WTC11 (cell line): ENCODE measurements at regions not wholly inside any gene's neighbourhood (a gene's known extent, or its start where the extent isn't known, plus 50 kb on each side); places are given as distances from the start of the nearest gene placed in this dataset.

Experiments
- ATAC-seq: fragments of 200-7000 bp; cut with Tn5 transposase; 2 replicates; pipeline ENCODE4 v1.10.0; 2021; ENCODE audit warnings: mild to moderate bottlenecking, moderate library complexity
- CTCF ChIA-PET: fragments of 300-600 bp; sonication (Branson Sonifier 250); formaldehyde crosslinking; loops from one replicate; lab custom pipeline; 2021; ENCODE audit warnings: antibody characterized with exemption; lab: Charles Lee
- POLR2A ChIA-PET: fragments of 350-600 bp; sonication (Branson Sonifier 250); formaldehyde crosslinking; loops from one replicate; lab custom pipeline; 2021; ENCODE audit warnings: antibody characterized with exemption; lab: Charles Lee
- DNase-seq: peaks from one replicate; pipeline ENCODE4 v3.0.0; 2021; ENCODE audit warnings: low spot score
- H3K27ac Mint-ChIP-seq: 2 replicates; pipeline ENCODE4 v1.8.0; 2021; ENCODE audit warnings: mixed read lengths
- H3K27me3 Mint-ChIP-seq: 2 replicates; pipeline ENCODE4 v1.8.0; 2021; ENCODE audit warnings: low read depth, mild to moderate bottlenecking, moderate library complexity, mixed read lengths
- H3K36me3 Mint-ChIP-seq: 2 replicates; pipeline ENCODE4 v1.8.0; 2021; ENCODE audit warnings: mixed read lengths
- H3K4me1 Mint-ChIP-seq: 2 replicates; pipeline ENCODE4 v1.8.0; 2022; ENCODE audit warnings: mixed read lengths
- H3K4me3 Mint-ChIP-seq: 2 replicates; pipeline ENCODE4 v1.8.0; 2021; ENCODE audit warnings: mild to moderate bottlenecking, moderate library complexity, mixed read lengths
- H3K9me3 Mint-ChIP-seq: 2 replicates; pipeline ENCODE4 v1.8.0; 2021; ENCODE audit warnings: mixed read lengths
- AFF4 ChIP-seq: sonication (generic); formaldehyde crosslinking; IDR thresholded peaks from 2 replicates; pipeline ENCODE4 v1.8.1; 2023; ENCODE audit warnings: mild to moderate bottlenecking, missing genetic modification reagents, borderline replicate concordance
- ATF1 ChIP-seq: sonication (generic); formaldehyde crosslinking; IDR thresholded peaks from 2 replicates; pipeline ENCODE4 v1.8.1; 2023; ENCODE audit warnings: mild to moderate bottlenecking, moderate library complexity, missing genetic modification reagents
- ATF3 ChIP-seq: sonication (generic); formaldehyde crosslinking; conservative IDR thresholded peaks from 2 replicates; pipeline ENCODE4 v1.8.1; 2022; ENCODE audit warnings: mild to moderate bottlenecking, missing genetic modification reagents
- ATF6 ChIP-seq: sonication (generic); formaldehyde crosslinking; IDR thresholded peaks from 2 replicates; pipeline ENCODE4 v1.8.1; 2023; ENCODE audit warnings: mild to moderate bottlenecking, missing genetic modification reagents
- CREB1 ChIP-seq: sonication (generic); formaldehyde crosslinking; IDR thresholded peaks from 2 replicates; pipeline ENCODE4 v1.8.0; 2023; ENCODE audit warnings: mild to moderate bottlenecking, missing genetic modification reagents
- ELF4 ChIP-seq: sonication (generic); formaldehyde crosslinking; IDR thresholded peaks from 2 replicates; pipeline ENCODE4 v1.8.1; 2022; ENCODE audit warnings: low read depth, mild to moderate bottlenecking, moderate library complexity, missing genetic modification reagents
- ESRRA ChIP-seq: sonication (generic); formaldehyde crosslinking; IDR thresholded peaks from 2 replicates; pipeline ENCODE4 v1.8.1; 2022; ENCODE audit warnings: mild to moderate bottlenecking, missing genetic modification reagents, borderline replicate concordance
- KAT7 ChIP-seq: sonication (generic); formaldehyde crosslinking; IDR thresholded peaks from 2 replicates; pipeline ENCODE4 v1.8.1; 2023; ENCODE audit warnings: missing genetic modification reagents, mild to moderate bottlenecking, borderline replicate concordance
- MAX ChIP-seq: sonication (generic); formaldehyde crosslinking; IDR thresholded peaks from 2 replicates; pipeline ENCODE4 v1.8.0; 2022; ENCODE audit warnings: mild to moderate bottlenecking, missing genetic modification reagents
- TCF7 ChIP-seq: sonication (generic); formaldehyde crosslinking; IDR thresholded peaks from 2 replicates; pipeline ENCODE4 v1.8.0; 2022; ENCODE audit warnings: mild to moderate bottlenecking, low read depth, missing genetic modification reagents, moderate library complexity
- USF2 ChIP-seq: sonication (generic); formaldehyde crosslinking; IDR thresholded peaks from 2 replicates; pipeline ENCODE4 v1.8.1; 2023; ENCODE audit warnings: mild to moderate bottlenecking, missing genetic modification reagents, moderate library complexity
- ZNF121 ChIP-seq: sonication (generic); formaldehyde crosslinking; IDR thresholded peaks from 2 replicates; pipeline ENCODE4 v1.8.0; 2023; ENCODE audit warnings: missing genetic modification reagents
- ZNF263 ChIP-seq: sonication (generic); formaldehyde crosslinking; IDR thresholded peaks from 2 replicates; pipeline ENCODE4 v1.8.1; 2022; ENCODE audit warnings: low read depth, mild to moderate bottlenecking, moderate library complexity, missing genetic modification reagents
- ZNF532 ChIP-seq: fragments of 250-450 bp; sonication (Bioruptor Pico); IDR thresholded peaks from 2 replicates; pipeline ENCODE4 v1.9.0; 2021; ENCODE audit warnings: mild to moderate bottlenecking, borderline replicate concordance
- ZNF671 ChIP-seq: fragments of 250-450 bp; sonication (Bioruptor Pico); IDR thresholded peaks from 2 replicates; pipeline ENCODE4 v1.8.0; 2021; ENCODE audit warnings: mild to moderate bottlenecking
- TF ChIP-seq, protein P1 (sequence below): sonication (generic); formaldehyde crosslinking; IDR thresholded peaks from 2 replicates; pipeline ENCODE4 v1.8.1; 2022; ENCODE audit warnings: mild to moderate bottlenecking, missing genetic modification reagents, moderate library complexity, borderline replicate concordance
- TF ChIP-seq, protein P2 (sequence below): sonication (generic); formaldehyde crosslinking; IDR thresholded peaks from 2 replicates; pipeline ENCODE4 v1.8.1; 2022; ENCODE audit warnings: low read depth, missing genetic modification reagents, borderline replicate concordance

DNA sequence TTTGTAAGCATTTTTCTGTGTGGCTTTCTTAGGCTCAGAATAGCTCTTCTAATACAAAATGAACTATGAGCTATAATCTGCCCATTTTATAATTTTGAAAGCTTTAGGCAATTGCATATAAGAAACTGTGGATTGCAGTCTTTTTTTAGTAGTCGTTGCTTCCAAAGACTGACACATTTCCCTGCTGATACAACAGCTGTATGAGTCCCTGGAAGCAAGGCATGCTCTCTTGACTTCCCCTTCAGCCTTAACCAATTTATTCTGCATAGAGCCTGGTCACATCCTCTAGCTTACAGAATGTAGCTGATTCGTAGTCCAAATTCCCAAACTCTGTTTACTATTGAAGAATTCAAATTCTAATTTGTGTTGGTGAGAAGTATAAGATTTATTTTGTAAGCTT is 155.3 kb upstream of the EYA4 start:
- Mint-ChIP-seq H3K9me3 (no peaks in the 10 kb centered on the region), H3K36me3 (no peaks in the 10 kb centered on the region), H3K27me3 (no peaks in the 10 kb centered on the region), H3K4me3 (no peak overlapping the region), H3K27ac (no peak overlapping the region), H3K4me1 (peaks cover 7% of the 10 kb centered on the region)
- CTCF ChIA-PET: no interaction called here
- POLR2A ChIA-PET: no interaction called here
- TF ChIP-seq, protein P1, sequence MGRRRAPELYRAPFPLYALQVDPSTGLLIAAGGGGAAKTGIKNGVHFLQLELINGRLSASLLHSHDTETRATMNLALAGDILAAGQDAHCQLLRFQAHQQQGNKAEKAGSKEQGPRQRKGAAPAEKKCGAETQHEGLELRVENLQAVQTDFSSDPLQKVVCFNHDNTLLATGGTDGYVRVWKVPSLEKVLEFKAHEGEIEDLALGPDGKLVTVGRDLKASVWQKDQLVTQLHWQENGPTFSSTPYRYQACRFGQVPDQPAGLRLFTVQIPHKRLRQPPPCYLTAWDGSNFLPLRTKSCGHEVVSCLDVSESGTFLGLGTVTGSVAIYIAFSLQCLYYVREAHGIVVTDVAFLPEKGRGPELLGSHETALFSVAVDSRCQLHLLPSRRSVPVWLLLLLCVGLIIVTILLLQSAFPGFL (CRISPR knock-in tag): no peak
- no peak for TF ChIP-seq ESRRA (CRISPR knock-in tag)
- no peak for TF ChIP-seq ATF6 (CRISPR knock-in tag)
- TF ChIP-seq ELF4 (CRISPR knock-in tag): no peak
- no peak for DNase-seq
- ATAC-seq: no peak

- DNase-seq (no peak), ATAC-seq (peak; percentile 34; the same call in 1 of the 2 replicates)
- ChIA-PET CTCF (interaction anchor here (1.4 kb wide), 1 partner anchor 126 kb away, joined by 4 read pairs; no protein-coding TSS in a partner anchor), POLR2A (no interaction called here)
- no peaks in the 10 kb centered on the region for H3K36me3 Mint-ChIP-seq
- H3K27ac Mint-ChIP-seq: no peak overlapping the region
- TF ChIP-seq ZNF263: no peak
- no peak for TF ChIP-seq MAX (CRISPR knock-in tag)
- TF ChIP-seq AFF4 (CRISPR knock-in tag): no peak
- TF ChIP-seq ZNF671 (CRISPR knock-in tag): no peak
- TF ChIP-seq, protein P1 (CRISPR knock-in tag): no peak
- TF ChIP-seq, protein P2, sequence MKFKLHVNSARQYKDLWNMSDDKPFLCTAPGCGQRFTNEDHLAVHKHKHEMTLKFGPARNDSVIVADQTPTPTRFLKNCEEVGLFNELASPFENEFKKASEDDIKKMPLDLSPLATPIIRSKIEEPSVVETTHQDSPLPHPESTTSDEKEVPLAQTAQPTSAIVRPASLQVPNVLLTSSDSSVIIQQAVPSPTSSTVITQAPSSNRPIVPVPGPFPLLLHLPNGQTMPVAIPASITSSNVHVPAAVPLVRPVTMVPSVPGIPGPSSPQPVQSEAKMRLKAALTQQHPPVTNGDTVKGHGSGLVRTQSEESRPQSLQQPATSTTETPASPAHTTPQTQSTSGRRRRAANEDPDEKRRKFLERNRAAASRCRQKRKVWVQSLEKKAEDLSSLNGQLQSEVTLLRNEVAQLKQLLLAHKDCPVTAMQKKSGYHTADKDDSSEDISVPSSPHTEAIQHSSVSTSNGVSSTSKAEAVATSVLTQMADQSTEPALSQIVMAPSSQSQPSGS (CRISPR knock-in tag): no peak
- no peak for TF ChIP-seq KAT7 (CRISPR knock-in tag)
- TF ChIP-seq ZNF121 (CRISPR knock-in tag): no peak
- no peak for TF ChIP-seq CREB1 (CRISPR knock-in tag)
- TF ChIP-seq ATF1 (CRISPR knock-in tag): no peak
- no peak for TF ChIP-seq ZNF532 (CRISPR knock-in tag)
- TF ChIP-seq USF2 (CRISPR knock-in tag): no peak
- TF ChIP-seq ATF3 (CRISPR knock-in tag): no peak
- TF ChIP-seq TCF7: no peak
- H3K27me3 Mint-ChIP-seq: no peaks in the 10 kb centered on the region
- peaks cover 18% of the 10 kb centered on the region for H3K4me1 Mint-ChIP-seq
- H3K9me3 Mint-ChIP-seq: no peaks in the 10 kb centered on the region
- no peak overlapping the region for H3K4me3 Mint-ChIP-seq
Measured at GRCh38 chr6:133088931-133089695, 152.0 kb upstream of the EYA4 start.
